ENCODE measurements at regions not wholly inside any gene's neighbourhood (a gene's known extent, or its start where the extent isn't known, plus 50 kb on each side); places are given as distances from the start of the nearest gene placed in this dataset.

- FAIRE-seq: peak; percentile 51
- Histone ChIP-seq H3K4me1 (ENCODE audit: control insufficient read depth, extremely low read depth, insufficient read depth, low read length) (peaks cover 15% of the 10 kb centered on the region), H3K4me2 (ENCODE audit: control insufficient read depth, extremely low read depth, insufficient read depth, low read depth, low read length) (peak overlapping the region; percentile 84), H3K9me1 (ENCODE audit: control insufficient read depth, extremely low read depth, insufficient read depth, low read length) (no peaks in the 10 kb centered on the region), H3K27me3 (ENCODE audit: control insufficient read depth, extremely low read depth, insufficient read depth, low read length) (no peaks in the 10 kb centered on the region), H3K79me2 (ENCODE audit: control insufficient read depth, insufficient read depth, low read length) (no peaks in the 10 kb centered on the region), H3K27ac (ENCODE audit: control insufficient read depth, insufficient read depth, low read length) (peak overlapping the region; percentile 82), H3K9me3 (ENCODE audit: control insufficient read depth, low read depth, low read length) (peaks cover 25% of the 10 kb centered on the region), H4K20me1 (ENCODE audit: control insufficient read depth, extremely low read depth, insufficient read depth, low read length) (no peaks in the 10 kb centered on the region), H3K9ac (ENCODE audit: control insufficient read depth, extremely low read depth, insufficient read depth, low read length) (peak overlapping the region; percentile 67), H3K4me3 (ENCODE audit: control insufficient read depth in 2 of 3, extremely low read depth in 1 of 3, insufficient read depth in 2 of 3, low read depth in 1 of 3, low read length in 3 of 3) (peak overlapping the region; percentile 30 to 56 (median 47)), H3K36me3 (ENCODE audit: control insufficient read depth in 2 of 2, extremely low read depth in 1 of 2, insufficient read depth in 2 of 2, low read length in 2 of 2) (no peaks in the 10 kb centered on the region), H2AFZ (ENCODE audit: control insufficient read depth, low read length) (peak overlapping the region; percentile 60)
- TF ChIP-seq EZH2 (IDR thresholded peaks at IDR 0.05; ENCODE audit: low read length): no peak
- TF ChIP-seq CTCF (optimal IDR thresholded peaks at IDR 0.05 in 1 of 3, IDR thresholded peaks at IDR 0.05 in 1 of 3, conservative IDR thresholded peaks at IDR 0.05 in 1 of 3; ENCODE audit: extremely low read depth in 1 of 3, insufficient read depth in 2 of 3, low read length in 3 of 3): no peak
- dilution Hi-C loops (cut with MboI; ENCODE audit: extremely low pct_ligation_motif_present, low sequenced_read_pairs): no loop called here
- DNase-seq (ENCODE audit: low read depth, low spot score): peak; percentile 93
These were observed 89.4 kb downstream of the ANXA2R start for GRCh38 chr5:42950456-42951292.

- Histone ChIP-seq H3K4me1 (ENCODE audit: control insufficient read depth, extremely low read depth, insufficient read depth, low read length) (peaks cover 20% of the 10 kb centered on the region), H3K9me1 (ENCODE audit: control insufficient read depth, extremely low read depth, insufficient read depth, low read length) (no peaks in the 10 kb centered on the region), H3K79me2 (ENCODE audit: control insufficient read depth, insufficient read depth, low read length) (no peaks in the 10 kb centered on the region), H3K36me3 (ENCODE audit: control insufficient read depth in 2 of 2, extremely low read depth in 1 of 2, insufficient read depth in 2 of 2, low read length in 2 of 2) (no peaks in the 10 kb centered on the region), H3K4me2 (ENCODE audit: control insufficient read depth, extremely low read depth, insufficient read depth, low read depth, low read length) (peak overlapping the region; percentile 84), H3K4me3 (ENCODE audit: control insufficient read depth in 2 of 3, extremely low read depth in 1 of 3, insufficient read depth in 2 of 3, low read depth in 1 of 3, low read length in 3 of 3) (peak overlapping the region in 2 of 3 experiments; percentile 7 to 47), H3K27me3 (ENCODE audit: control insufficient read depth, extremely low read depth, insufficient read depth, low read length) (no peaks in the 10 kb centered on the region), H2AFZ (ENCODE audit: control insufficient read depth, low read length) (peak overlapping the region; percentile 20), H3K9me3 (ENCODE audit: control insufficient read depth, low read depth, low read length) (peaks cover 25% of the 10 kb centered on the region), H4K20me1 (ENCODE audit: control insufficient read depth, extremely low read depth, insufficient read depth, low read length) (no peaks in the 10 kb centered on the region), H3K27ac (ENCODE audit: control insufficient read depth, insufficient read depth, low read length) (peak overlapping the region; percentile 82), H3K9ac (ENCODE audit: control insufficient read depth, extremely low read depth, insufficient read depth, low read length) (peak overlapping the region; percentile 67)
- dilution Hi-C loops (cut with MboI; ENCODE audit: extremely low pct_ligation_motif_present, low sequenced_read_pairs): no loop called here
- no peak for TF ChIP-seq EZH2 (IDR thresholded peaks at IDR 0.05; ENCODE audit: low read length)
- no peak for TF ChIP-seq CTCF (optimal IDR thresholded peaks at IDR 0.05 in 1 of 3, IDR thresholded peaks at IDR 0.05 in 1 of 3, conservative IDR thresholded peaks at IDR 0.05 in 1 of 3; ENCODE audit: extremely low read depth in 1 of 3, insufficient read depth in 2 of 3, low read length in 3 of 3)
- DNase-seq (ENCODE audit: low read depth, low spot score) (no peak), FAIRE-seq (no peak)
These were observed 90.0 kb downstream of the ANXA2R start for GRCh38 chr5:42950116-42950455.

Measured in keratinocyte (primary cell).